ENCODE measurements at regions not wholly inside any gene's neighbourhood (a gene's known extent, or its start where the extent isn't known, plus 50 kb on each side); places are given as distances from the start of the nearest gene placed in this dataset.

GRCh38 chr11:79926707-79927106, 485.9 kb upstream of the TENM4 start:
- ATAC-seq (no peak), DNase-seq (no peak)
- H3K4me1 ChIP-seq = no peaks in the 10 kb centered on the region
- TF ChIP-seq POLR2A (IDR thresholded peaks at IDR 0.05) = no peak
- TF ChIP-seq, protein P1, sequence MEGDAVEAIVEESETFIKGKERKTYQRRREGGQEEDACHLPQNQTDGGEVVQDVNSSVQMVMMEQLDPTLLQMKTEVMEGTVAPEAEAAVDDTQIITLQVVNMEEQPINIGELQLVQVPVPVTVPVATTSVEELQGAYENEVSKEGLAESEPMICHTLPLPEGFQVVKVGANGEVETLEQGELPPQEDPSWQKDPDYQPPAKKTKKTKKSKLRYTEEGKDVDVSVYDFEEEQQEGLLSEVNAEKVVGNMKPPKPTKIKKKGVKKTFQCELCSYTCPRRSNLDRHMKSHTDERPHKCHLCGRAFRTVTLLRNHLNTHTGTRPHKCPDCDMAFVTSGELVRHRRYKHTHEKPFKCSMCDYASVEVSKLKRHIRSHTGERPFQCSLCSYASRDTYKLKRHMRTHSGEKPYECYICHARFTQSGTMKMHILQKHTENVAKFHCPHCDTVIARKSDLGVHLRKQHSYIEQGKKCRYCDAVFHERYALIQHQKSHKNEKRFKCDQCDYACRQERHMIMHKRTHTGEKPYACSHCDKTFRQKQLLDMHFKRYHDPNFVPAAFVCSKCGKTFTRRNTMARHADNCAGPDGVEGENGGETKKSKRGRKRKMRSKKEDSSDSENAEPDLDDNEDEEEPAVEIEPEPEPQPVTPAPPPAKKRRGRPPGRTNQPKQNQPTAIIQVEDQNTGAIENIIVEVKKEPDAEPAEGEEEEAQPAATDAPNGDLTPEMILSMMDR (IDR thresholded peaks at IDR 0.05 in 4 of 5, conservative IDR thresholded peaks at IDR 0.05 in 1 of 5) = no peak
- no peak overlapping the region for H3K27ac ChIP-seq
- no peak overlapping the region for H3K4me3 ChIP-seq
- in situ Hi-C loops (cut with MboI; ENCODE audit: low sequenced_read_pairs in 4 of 4) (no loop called here), intact Hi-C loops (cut with DNase I; ENCODE audit: low total_unique reads) (no loop called here)
- no peaks in the 10 kb centered on the region for H3K27me3 ChIP-seq
- H3K36me3 ChIP-seq = no peaks in the 10 kb centered on the region
- no peaks in the 10 kb centered on the region for H3K9me3 ChIP-seq

- ATAC-seq (no peak), DNase-seq (no peak)
- no peaks in the 10 kb centered on the region for H3K4me1 ChIP-seq
- TF ChIP-seq, protein P1 (IDR thresholded peaks at IDR 0.05 in 4 of 5, conservative IDR thresholded peaks at IDR 0.05 in 1 of 5) = no peak
- no peak for TF ChIP-seq POLR2A (IDR thresholded peaks at IDR 0.05)
- in situ Hi-C loops (cut with MboI; ENCODE audit: low sequenced_read_pairs in 4 of 4) (no loop called here), intact Hi-C loops (cut with DNase I; ENCODE audit: low total_unique reads) (no loop called here)
- H3K9me3 ChIP-seq = no peaks in the 10 kb centered on the region
- H3K4me3 ChIP-seq = no peak overlapping the region
- no peaks in the 10 kb centered on the region for H3K36me3 ChIP-seq
- H3K27ac ChIP-seq = no peak overlapping the region
- H3K27me3 ChIP-seq = no peaks in the 10 kb centered on the region
Observed at GRCh38 chr11:79925570-79925969, 484.7 kb upstream of the TENM4 start.

DNA sequence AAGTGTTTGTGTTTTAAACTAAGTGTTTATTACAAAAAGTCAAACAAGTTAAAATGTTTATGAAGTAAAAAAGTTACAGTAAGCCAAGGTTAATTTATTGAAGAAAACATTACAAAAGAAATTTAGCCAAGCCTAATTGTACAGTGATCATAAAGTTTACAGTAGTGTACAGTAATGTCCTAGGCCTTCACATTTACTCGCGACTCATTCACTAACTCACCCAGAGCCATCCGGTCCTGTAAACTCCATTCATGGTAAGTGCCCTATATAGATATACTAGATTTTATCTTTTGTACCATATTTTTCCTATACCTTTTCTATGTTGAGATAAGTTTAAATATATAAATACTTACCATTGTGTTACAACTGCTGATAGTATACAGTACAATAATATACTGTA, 481.8 kb upstream of the TENM4 start:
- H3K4me3 ChIP-seq = no peak overlapping the region
- TF ChIP-seq POLR2A (IDR thresholded peaks at IDR 0.05) = no peak
- TF ChIP-seq, protein P1 (IDR thresholded peaks at IDR 0.05 in 4 of 5, conservative IDR thresholded peaks at IDR 0.05 in 1 of 5) = no peak
- no peak for ATAC-seq

GRCh38 chr11:79920480-79920879, 479.6 kb upstream of the TENM4 start:
- H3K4me1 ChIP-seq = no peaks in the 10 kb centered on the region
- in situ Hi-C loops (cut with MboI; ENCODE audit: low sequenced_read_pairs in 4 of 4) (no loop called here), intact Hi-C loops (cut with DNase I; ENCODE audit: low total_unique reads) (no loop called here)
- TF ChIP-seq, protein P1 (IDR thresholded peaks at IDR 0.05 in 4 of 5, conservative IDR thresholded peaks at IDR 0.05 in 1 of 5) = no peak
- no peak for TF ChIP-seq POLR2A (IDR thresholded peaks at IDR 0.05)
- H3K27me3 ChIP-seq = no peaks in the 10 kb centered on the region
- H3K36me3 ChIP-seq = no peaks in the 10 kb centered on the region
- ATAC-seq (no peak), DNase-seq (no peak)
- no peak overlapping the region for H3K4me3 ChIP-seq
- H3K27ac ChIP-seq = no peak overlapping the region
- no peaks in the 10 kb centered on the region for H3K9me3 ChIP-seq

More for the DNA sequence above, 481.8 kb upstream of the TENM4 start:
- in situ Hi-C loops (cut with MboI; ENCODE audit: low sequenced_read_pairs in 4 of 4) (no loop called here), intact Hi-C loops (cut with DNase I; ENCODE audit: low total_unique reads) (no loop called here)
- H3K27ac ChIP-seq = no peak overlapping the region
- DNase-seq = no peak
- no peaks in the 10 kb centered on the region for H3K36me3 ChIP-seq
- no peaks in the 10 kb centered on the region for H3K9me3 ChIP-seq
- H3K4me1 ChIP-seq = no peaks in the 10 kb centered on the region
- no peaks in the 10 kb centered on the region for H3K27me3 ChIP-seq

DNA sequence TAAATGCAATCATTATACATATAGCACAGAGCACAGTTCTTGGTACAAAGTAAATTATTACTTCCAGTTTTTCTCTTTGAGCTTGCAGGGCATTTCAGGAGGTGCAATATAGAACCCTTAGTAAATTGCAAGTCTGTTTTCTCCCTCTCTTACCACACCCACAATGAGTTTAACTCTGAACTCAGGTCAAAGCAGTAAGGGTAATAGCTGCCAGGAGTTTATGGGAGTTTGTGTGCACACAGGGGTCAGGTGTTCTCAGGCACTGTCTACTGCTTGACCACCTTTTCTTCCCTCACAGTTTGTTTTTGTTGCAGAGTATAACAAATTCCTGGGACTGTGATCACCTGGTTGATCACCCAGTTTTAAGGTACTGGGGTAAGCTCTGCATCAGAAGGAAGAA, 478.5 kb upstream of the TENM4 start:
- intact Hi-C loops (cut with DNase I; ENCODE audit: low total_unique reads) = no loop called here
- no peaks in the 10 kb centered on the region for H3K9me3 ChIP-seq
- no peak for TF ChIP-seq POLR2A (IDR thresholded peaks at IDR 0.05)
- TF ChIP-seq, protein P1 (IDR thresholded peaks at IDR 0.05 in 4 of 5, conservative IDR thresholded peaks at IDR 0.05 in 1 of 5) = no peak
- H3K36me3 ChIP-seq = no peaks in the 10 kb centered on the region
- in situ Hi-C loops (cut with MboI; ENCODE audit: low sequenced_read_pairs in 4 of 4) = no loop called here
- DNase-seq (no peak), ATAC-seq (no peak)
- no peak overlapping the region for H3K27ac ChIP-seq
- no peaks in the 10 kb centered on the region for H3K4me1 ChIP-seq
- no peaks in the 10 kb centered on the region for H3K27me3 ChIP-seq
- H3K4me3 ChIP-seq = no peak overlapping the region

Measured in gastrocnemius medialis (tissue), 4 donors.